HG02798 (cell line): ENCODE measurements at regions not wholly inside any gene's neighbourhood (a gene's known extent, or its start where the extent isn't known, plus 50 kb on each side); places are given as distances from the start of the nearest gene placed in this dataset.

Experiments
- ATAC-seq: cut with Tn5 transposase; IDR thresholded peaks from one replicate; pipeline ENCODE4 v1.9.1; 2021; ENCODE audit warnings: mild to moderate bottlenecking; ENCODE audit not compliant: unreplicated experiment, poor library complexity

DNA sequence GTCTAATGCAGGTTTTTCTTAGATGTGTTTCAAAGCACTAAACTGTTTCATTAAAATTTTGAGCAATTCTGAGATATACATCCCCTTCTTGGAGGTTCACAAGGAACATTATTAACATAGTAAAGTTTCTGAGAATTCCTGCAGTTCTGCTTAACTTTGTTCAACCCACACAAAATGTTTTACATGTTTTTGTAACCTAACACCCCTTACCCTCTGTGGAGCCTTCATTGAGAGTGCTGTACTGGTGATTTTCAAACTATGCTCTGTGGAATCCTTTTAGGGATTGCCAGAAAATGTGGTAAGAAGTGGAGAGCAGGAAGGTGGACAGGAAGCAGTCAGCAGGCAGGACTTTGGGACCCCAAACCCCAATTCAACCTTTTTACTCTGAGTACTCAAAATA is 53.6 kb upstream of the ABCB5 start:
- no peak for ATAC-seq

DNA sequence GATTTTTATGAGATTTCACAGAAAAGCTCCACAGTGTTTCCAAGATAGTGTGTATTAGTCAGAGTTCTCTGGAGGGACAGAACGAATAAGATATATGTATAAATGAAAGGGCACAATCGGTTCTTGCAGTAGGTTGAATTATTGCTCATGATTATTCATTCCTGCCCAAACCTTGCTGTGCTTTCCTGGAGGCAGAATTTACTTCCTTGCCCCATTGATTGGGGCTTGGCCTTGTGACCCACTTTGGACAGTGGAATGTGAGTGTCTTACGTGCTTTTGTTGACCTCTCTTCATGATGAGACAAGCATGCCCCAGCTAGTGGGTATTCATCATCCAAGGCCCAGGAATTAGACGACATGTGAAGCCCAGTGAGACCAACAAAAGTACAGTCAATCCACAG is 53.0 kb upstream of the ABCB5 start:
- no peak for ATAC-seq
